ENCODE measurements at regions not wholly inside any gene's neighbourhood (a gene's known extent, or its start where the extent isn't known, plus 50 kb on each side); places are given as distances from the start of the nearest gene placed in this dataset.

DNA sequence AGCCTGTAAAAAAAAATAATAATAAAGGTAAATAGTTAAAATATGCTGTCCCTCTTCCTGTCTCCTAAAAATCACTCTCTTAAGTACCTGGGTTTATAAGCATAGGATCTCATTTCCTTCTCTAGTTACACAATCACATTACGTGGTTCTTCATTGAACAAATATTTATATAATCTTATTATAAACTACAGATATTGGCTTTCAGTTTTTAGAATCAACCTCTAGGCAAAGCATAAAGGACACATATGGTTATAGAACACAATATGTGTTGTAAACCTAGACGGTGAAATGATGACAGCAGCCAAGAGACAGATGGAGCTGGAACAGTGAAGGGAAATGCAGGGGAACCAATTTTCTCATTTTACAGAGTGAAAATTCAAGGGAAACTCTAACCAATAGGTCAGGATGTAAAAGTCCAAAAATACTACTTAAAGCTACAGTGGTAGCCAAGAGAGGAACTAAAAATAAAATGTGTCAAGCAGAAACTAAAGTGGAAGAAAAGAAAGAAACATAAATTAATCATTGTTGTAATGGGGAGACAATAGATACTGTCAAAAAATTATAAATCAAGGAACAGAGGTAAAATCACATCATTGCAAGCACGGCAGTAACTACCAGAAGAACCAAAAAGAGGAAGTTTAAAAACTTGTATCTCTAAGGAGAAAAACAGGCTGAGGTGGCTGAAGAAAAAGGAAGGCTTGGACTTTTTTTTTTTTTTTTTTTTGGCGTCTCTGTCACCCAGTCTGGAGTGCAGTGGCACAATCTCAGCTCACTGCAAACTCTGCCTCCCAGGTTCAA is 82.8 kb upstream of the CDYL start:
- ATAC-seq (replicated peaks in 1 of 2) = no peak
- Mint-ChIP-seq H3K27me3 (ENCODE audit: low read depth) (peaks cover 8% of the 10 kb centered on the region), H3K4me1 (ENCODE audit: low read depth) (no peaks in the 10 kb centered on the region), H3K4me3 (no peak overlapping the region), H3K9me3 (peaks cover 2% of the 10 kb centered on the region in 2 donors), H3K27ac (no peak overlapping the region), H3K36me3 (ENCODE audit: insufficient read depth in 2 of 2) (peaks cover 3 to 5% of the 10 kb centered on the region in 2 donors)
- DNase-seq = no peak

GRCh38 chr6:4692664-4693063 is 83.5 kb upstream of the CDYL start:
- DNase-seq (no peak), ATAC-seq (replicated peaks in 1 of 2) (no peak)
- H3K9me3 Mint-ChIP-seq = peaks cover 2% of the 10 kb centered on the region in 2 donors
- peaks cover 14% of the 10 kb centered on the region for H3K27me3 Mint-ChIP-seq (ENCODE audit: low read depth)
- H3K36me3 Mint-ChIP-seq (ENCODE audit: insufficient read depth in 2 of 2) = peaks cover 3 to 5% of the 10 kb centered on the region in 2 donors
- no peak overlapping the region for H3K27ac Mint-ChIP-seq
- peaks cover 4% of the 10 kb centered on the region for H3K4me1 Mint-ChIP-seq (ENCODE audit: low read depth)
- no peak overlapping the region for H3K4me3 Mint-ChIP-seq

DNA sequence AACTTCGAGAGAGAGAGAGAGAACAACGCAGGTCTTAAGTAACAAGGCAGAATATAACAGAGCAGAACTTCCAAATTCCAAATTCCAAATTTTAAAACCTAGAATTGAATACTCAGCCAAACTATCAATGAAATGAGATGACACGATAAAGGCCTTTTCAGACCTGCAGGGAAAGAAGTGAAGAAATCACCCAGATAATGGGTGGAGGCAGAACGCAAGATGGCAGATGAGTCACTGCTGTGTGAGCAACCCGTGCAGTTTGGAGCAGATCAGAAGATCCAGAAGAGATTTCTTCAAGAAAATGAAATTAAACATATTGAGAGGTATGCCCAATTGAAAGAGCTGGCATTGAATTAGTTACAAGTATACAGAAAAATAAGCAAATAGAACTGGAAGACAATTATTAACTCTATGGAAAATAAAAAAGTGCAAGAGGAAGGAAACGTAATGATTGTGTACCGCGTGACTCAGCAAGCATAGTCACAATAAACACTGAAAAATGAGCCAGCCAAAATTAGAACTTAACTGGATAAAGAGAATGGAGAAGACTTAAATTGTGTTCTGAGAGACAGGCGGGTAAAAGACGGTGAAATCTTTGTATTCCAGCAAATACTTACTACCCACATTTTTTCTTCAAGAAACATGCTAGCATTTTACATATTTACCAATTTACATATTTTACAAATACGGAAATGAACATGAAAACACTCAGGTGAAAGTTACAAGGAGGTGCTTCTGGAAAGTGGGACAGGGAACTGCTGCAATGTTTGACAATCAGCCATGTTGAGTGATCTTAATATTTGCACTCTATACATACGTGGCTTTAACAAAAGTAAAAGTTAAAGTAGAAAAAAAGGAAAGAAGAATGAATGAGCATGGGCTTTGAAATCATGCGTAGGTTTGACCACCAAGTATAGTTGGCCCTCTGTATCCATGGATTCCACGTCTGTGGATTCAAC is 87.9 kb upstream of the CDYL start:
- Mint-ChIP-seq H3K27ac (peak overlapping the region; percentile 36), H3K9me3 (no peaks in the 10 kb centered on the region), H3K36me3 (ENCODE audit: insufficient read depth in 2 of 2) (peaks cover under 1 to 3% of the 10 kb centered on the region in 2 donors), H3K4me3 (peak overlapping the region in 1 of 2 donors; percentile 24), H3K27me3 (ENCODE audit: low read depth) (peaks cover 25% of the 10 kb centered on the region), H3K4me1 (ENCODE audit: low read depth) (peaks cover 4% of the 10 kb centered on the region)
- DNase-seq (no peak), ATAC-seq (replicated peaks in 1 of 2) (no peak)

DNA sequence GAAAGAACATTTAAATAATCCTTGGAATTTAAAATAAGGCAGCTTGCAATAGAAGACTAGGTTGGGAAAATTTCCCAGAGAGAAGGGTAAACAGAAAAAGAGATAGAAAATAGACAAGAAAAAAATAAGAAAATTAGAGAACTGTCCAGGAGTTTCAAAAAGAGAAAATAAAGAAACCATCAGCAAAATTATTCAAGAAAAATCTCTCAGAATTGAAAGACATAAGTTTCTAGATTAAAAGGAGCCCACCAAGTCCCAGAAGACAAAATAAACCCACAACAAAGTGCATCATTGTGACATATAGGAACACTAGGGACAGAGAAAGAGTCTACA is 88.6 kb upstream of the CDYL start:
- ATAC-seq (replicated peaks in 1 of 2) = no peak
- DNase-seq = no peak
- Mint-ChIP-seq H3K9me3 (no peaks in the 10 kb centered on the region), H3K27me3 (ENCODE audit: low read depth) (peaks cover 31% of the 10 kb centered on the region), H3K36me3 (ENCODE audit: insufficient read depth in 2 of 2) (peaks cover 0 to 3% of the 10 kb centered on the region in 2 donors), H3K4me3 (no peak overlapping the region), H3K4me1 (ENCODE audit: low read depth) (peaks cover 4% of the 10 kb centered on the region), H3K27ac (no peak overlapping the region)

GRCh38 chr6:4682431-4683097 is 93.6 kb upstream of the CDYL start:
- H3K27me3 Mint-ChIP-seq (ENCODE audit: low read depth) = peaks cover 29% of the 10 kb centered on the region
- DNase-seq (no peak), ATAC-seq (replicated peaks in 1 of 2) (no peak)
- H3K9me3 Mint-ChIP-seq = no peaks in the 10 kb centered on the region
- no peaks in the 10 kb centered on the region for H3K36me3 Mint-ChIP-seq (ENCODE audit: insufficient read depth in 2 of 2)
- H3K27ac Mint-ChIP-seq = no peak overlapping the region
- no peaks in the 10 kb centered on the region for H3K4me1 Mint-ChIP-seq (ENCODE audit: low read depth)
- no peak overlapping the region for H3K4me3 Mint-ChIP-seq

DNA sequence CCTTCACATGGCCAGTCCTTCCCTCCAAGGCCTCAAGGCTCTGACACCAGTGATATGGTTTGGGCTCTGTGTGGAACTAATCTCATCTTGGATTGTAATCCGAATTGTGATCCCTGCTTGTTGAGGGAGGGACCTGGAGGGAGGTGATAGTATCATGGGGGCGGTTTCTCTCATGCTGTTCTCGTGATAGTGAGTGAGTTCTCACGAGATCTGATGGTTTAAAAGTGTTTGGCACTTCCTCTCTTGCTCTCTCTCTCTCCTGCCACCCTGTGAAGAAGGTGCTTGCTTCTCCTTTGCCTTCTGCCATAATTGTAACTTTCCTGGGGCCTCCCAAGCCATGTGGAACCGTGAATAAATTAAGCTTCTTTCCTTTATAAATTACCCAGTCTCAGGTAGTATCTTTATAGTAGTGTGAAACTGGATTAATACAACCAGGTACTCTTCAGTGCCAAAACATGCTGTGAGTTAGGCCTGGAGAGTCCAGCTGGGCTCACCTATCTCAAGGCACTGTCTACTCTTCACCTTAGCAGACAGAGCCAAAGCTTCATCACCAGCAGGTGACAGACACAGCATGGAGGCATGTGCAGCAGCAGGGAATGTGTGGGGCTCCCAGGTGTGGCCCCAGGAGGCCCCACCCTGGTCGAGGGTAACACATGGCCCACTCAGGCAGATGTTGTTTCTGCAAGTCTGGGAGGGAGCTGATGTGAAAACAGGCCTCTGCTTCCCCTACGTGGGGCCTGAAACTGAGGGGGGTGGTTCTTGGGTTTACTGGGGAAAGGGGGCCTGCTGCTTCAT is 97.5 kb upstream of the CDYL start:
- DNase-seq (no peak), ATAC-seq (replicated peaks in 1 of 2) (no peak)
- Mint-ChIP-seq H3K27me3 (ENCODE audit: low read depth) (peaks cover 17% of the 10 kb centered on the region), H3K9me3 (no peaks in the 10 kb centered on the region), H3K36me3 (ENCODE audit: insufficient read depth in 2 of 2) (no peaks in the 10 kb centered on the region), H3K27ac (no peak overlapping the region), H3K4me1 (ENCODE audit: low read depth) (no peaks in the 10 kb centered on the region), H3K4me3 (no peak overlapping the region)

GRCh38 chr6:4677751-4678065 is 98.5 kb upstream of the CDYL start:
- no peak overlapping the region for H3K27ac Mint-ChIP-seq

GRCh38 chr6:4677011-4677750 is 99.0 kb upstream of the CDYL start:
- Mint-ChIP-seq H3K36me3 (ENCODE audit: insufficient read depth in 2 of 2) (no peaks in the 10 kb centered on the region), H3K4me1 (ENCODE audit: low read depth) (no peaks in the 10 kb centered on the region), H3K27ac (no peak overlapping the region), H3K4me3 (no peak overlapping the region), H3K27me3 (ENCODE audit: low read depth) (peaks cover 2% of the 10 kb centered on the region), H3K9me3 (no peaks in the 10 kb centered on the region)
- DNase-seq (no peak), ATAC-seq (replicated peaks in 1 of 2) (no peak)

More at GRCh38 chr6:4677751-4678065, 98.5 kb upstream of the CDYL start:
- H3K4me3 Mint-ChIP-seq = no peak overlapping the region
- H3K4me1 Mint-ChIP-seq (ENCODE audit: low read depth) = no peaks in the 10 kb centered on the region
- ATAC-seq (replicated peaks in 1 of 2) (no peak), DNase-seq (no peak)
- no peaks in the 10 kb centered on the region for H3K36me3 Mint-ChIP-seq (ENCODE audit: insufficient read depth in 2 of 2)
- H3K27me3 Mint-ChIP-seq (ENCODE audit: low read depth) = peaks cover 7% of the 10 kb centered on the region
- H3K9me3 Mint-ChIP-seq = no peaks in the 10 kb centered on the region

DNA sequence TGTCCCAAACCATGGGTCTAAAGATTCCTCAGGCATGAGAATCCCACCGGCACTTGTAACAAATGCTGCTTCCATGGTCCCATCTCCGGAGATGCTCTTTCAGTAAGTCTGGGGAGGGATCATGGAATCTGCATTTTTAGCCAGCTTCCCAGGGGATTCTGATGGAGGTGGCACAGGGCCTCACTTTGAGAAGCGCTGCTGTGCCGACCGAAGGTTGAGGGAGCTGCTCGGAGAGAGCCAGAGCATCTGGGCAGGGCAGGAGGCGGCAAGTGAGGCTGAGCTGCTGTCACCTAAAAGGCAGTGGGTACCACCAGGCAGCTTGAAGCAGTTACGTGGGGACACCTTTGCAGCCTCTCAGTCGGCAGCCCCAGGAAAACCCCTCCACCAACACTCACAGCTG is 100.2 kb upstream of the CDYL start:
- H3K4me1 Mint-ChIP-seq (ENCODE audit: low read depth) = no peaks in the 10 kb centered on the region

GRCh38 chr6:4675121-4675520 is 101.1 kb upstream of the CDYL start:
- Mint-ChIP-seq H3K27ac (no peak overlapping the region), H3K4me3 (no peak overlapping the region), H3K9me3 (no peaks in the 10 kb centered on the region), H3K36me3 (ENCODE audit: insufficient read depth in 2 of 2) (no peaks in the 10 kb centered on the region), H3K27me3 (ENCODE audit: low read depth) (no peaks in the 10 kb centered on the region), H3K4me1 (ENCODE audit: low read depth) (no peaks in the 10 kb centered on the region)
- DNase-seq (no peak), ATAC-seq (replicated peaks in 1 of 2) (no peak)

More for the DNA sequence above, 100.2 kb upstream of the CDYL start:
- no peaks in the 10 kb centered on the region for H3K9me3 Mint-ChIP-seq
- H3K27ac Mint-ChIP-seq = no peak overlapping the region
- DNase-seq (no peak), ATAC-seq (replicated peaks in 1 of 2) (no peak)
- no peak overlapping the region for H3K4me3 Mint-ChIP-seq
- H3K36me3 Mint-ChIP-seq (ENCODE audit: insufficient read depth in 2 of 2) = no peaks in the 10 kb centered on the region
- H3K27me3 Mint-ChIP-seq (ENCODE audit: low read depth) = no peaks in the 10 kb centered on the region

DNA sequence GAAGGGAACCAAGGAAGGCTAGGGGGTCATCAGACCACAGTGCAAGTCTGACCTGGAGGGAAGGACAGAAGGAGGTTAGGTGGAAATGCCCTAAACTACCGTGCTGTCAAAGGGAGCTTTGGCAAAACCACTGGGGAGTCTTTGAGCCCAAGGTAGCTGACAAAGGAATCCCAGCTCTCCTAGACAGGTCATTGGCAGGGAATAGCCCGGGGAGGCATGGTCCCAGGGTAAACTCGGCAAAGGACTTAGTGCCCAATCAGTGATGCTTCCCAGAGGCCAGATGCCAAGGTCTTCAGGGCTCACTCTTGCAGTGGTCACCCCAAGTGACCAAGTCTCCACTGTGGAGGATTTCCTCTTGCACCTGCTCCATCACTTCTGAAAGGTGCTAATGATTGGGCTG is 102.3 kb upstream of the CDYL start:
- H3K27me3 Mint-ChIP-seq (ENCODE audit: low read depth) = no peaks in the 10 kb centered on the region
- H3K27ac Mint-ChIP-seq = no peak overlapping the region
- H3K9me3 Mint-ChIP-seq = no peaks in the 10 kb centered on the region
- no peaks in the 10 kb centered on the region for H3K36me3 Mint-ChIP-seq (ENCODE audit: insufficient read depth in 2 of 2)
- H3K4me3 Mint-ChIP-seq = no peak overlapping the region
- ATAC-seq (replicated peaks in 1 of 2) = no peak
- DNase-seq = no peak
- no peaks in the 10 kb centered on the region for H3K4me1 Mint-ChIP-seq (ENCODE audit: low read depth)

GRCh38 chr6:4672772-4673171 is 103.4 kb upstream of the CDYL start:
- Mint-ChIP-seq H3K27me3 (ENCODE audit: low read depth) (no peaks in the 10 kb centered on the region), H3K27ac (no peak overlapping the region), H3K4me1 (ENCODE audit: low read depth) (no peaks in the 10 kb centered on the region), H3K4me3 (no peak overlapping the region), H3K36me3 (ENCODE audit: insufficient read depth in 2 of 2) (no peaks in the 10 kb centered on the region), H3K9me3 (no peaks in the 10 kb centered on the region)
- no peak for DNase-seq
- no peak for ATAC-seq (replicated peaks in 1 of 2)

All from activated T-cell treated with anti-CD3 and anti-CD28 coated beads, Interleukin-2, amount 50 U/mL, for 72 hours (primary cell).